ENCODE measurements at regions not wholly inside any gene's neighbourhood (a gene's known extent, or its start where the extent isn't known, plus 50 kb on each side); places are given as distances from the start of the nearest gene placed in this dataset.

DNA sequence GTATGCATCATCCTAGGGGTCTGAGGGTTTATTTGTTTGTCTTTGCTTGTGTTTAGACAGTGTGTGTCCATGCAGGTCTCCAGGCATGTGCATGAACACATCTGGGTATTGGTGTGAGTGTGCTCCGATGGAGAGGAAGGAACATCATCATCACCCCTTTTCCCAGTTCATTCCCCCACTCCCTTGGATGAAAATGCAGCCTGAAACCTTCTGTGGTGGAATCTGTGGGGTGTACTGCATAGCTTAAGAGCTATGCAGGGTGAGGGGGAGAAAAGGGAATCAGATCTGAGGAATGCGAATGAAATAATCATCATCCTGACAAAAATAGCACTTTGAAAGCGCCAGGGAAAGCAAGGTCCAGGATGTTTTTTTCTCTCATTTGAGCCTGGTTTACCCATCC lies 520.1 kb downstream of the NTRK3 start:
- TF ChIP-seq, protein P1, sequence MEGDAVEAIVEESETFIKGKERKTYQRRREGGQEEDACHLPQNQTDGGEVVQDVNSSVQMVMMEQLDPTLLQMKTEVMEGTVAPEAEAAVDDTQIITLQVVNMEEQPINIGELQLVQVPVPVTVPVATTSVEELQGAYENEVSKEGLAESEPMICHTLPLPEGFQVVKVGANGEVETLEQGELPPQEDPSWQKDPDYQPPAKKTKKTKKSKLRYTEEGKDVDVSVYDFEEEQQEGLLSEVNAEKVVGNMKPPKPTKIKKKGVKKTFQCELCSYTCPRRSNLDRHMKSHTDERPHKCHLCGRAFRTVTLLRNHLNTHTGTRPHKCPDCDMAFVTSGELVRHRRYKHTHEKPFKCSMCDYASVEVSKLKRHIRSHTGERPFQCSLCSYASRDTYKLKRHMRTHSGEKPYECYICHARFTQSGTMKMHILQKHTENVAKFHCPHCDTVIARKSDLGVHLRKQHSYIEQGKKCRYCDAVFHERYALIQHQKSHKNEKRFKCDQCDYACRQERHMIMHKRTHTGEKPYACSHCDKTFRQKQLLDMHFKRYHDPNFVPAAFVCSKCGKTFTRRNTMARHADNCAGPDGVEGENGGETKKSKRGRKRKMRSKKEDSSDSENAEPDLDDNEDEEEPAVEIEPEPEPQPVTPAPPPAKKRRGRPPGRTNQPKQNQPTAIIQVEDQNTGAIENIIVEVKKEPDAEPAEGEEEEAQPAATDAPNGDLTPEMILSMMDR (conservative IDR thresholded peaks at IDR 0.05; ENCODE audit: low read depth, low read length): no peak
- TF ChIP-seq POLR2A (IDR thresholded peaks at IDR 0.05; ENCODE audit: low read depth, low read length): no peak
- TF ChIP-seq, protein P2, sequence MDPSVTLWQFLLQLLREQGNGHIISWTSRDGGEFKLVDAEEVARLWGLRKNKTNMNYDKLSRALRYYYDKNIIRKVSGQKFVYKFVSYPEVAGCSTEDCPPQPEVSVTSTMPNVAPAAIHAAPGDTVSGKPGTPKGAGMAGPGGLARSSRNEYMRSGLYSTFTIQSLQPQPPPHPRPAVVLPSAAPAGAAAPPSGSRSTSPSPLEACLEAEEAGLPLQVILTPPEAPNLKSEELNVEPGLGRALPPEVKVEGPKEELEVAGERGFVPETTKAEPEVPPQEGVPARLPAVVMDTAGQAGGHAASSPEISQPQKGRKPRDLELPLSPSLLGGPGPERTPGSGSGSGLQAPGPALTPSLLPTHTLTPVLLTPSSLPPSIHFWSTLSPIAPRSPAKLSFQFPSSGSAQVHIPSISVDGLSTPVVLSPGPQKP (IDR thresholded peaks at IDR 0.05; ENCODE audit: borderline replicate concordance, low read depth, low read length): no peak
- no peak for TF ChIP-seq CEBPB (IDR thresholded peaks at IDR 0.05; ENCODE audit: low read depth, low read length)
- no peak for TF ChIP-seq CHD1 (IDR thresholded peaks at IDR 0.05; ENCODE audit: low read depth, low read length)
- TF ChIP-seq RAD21 (IDR thresholded peaks at IDR 0.05; ENCODE audit: low read length): no peak
- TF ChIP-seq MXI1 (IDR thresholded peaks at IDR 0.05; ENCODE audit: borderline replicate concordance, low read depth, low read length): no peak
- no peak for TF ChIP-seq MAFK (IDR thresholded peaks at IDR 0.05; ENCODE audit: low read depth, low read length)
- TF ChIP-seq BHLHE40 (IDR thresholded peaks at IDR 0.05; ENCODE audit: low read depth, low read length): peak; percentile 73
- no peak for TF ChIP-seq FOS (IDR thresholded peaks at IDR 0.05; ENCODE audit: low read depth, low read length)
- TF ChIP-seq RFX5 (IDR thresholded peaks at IDR 0.05; ENCODE audit: low read depth, low read length): no peak
- no peak for TF ChIP-seq SMC3 (IDR thresholded peaks at IDR 0.05; ENCODE audit: low read depth, low read length)
